HL-60 (cell line): ENCODE measurements at regions not wholly inside any gene's neighbourhood (a gene's known extent, or its start where the extent isn't known, plus 50 kb on each side); places are given as distances from the start of the nearest gene placed in this dataset.

Source experiments
- DNase-seq, 2 experiments: peaks; one replicate each; pipeline ENCODE4 v3.0.0-alpha.2; 2010 to 2020; ENCODE audit warnings: low read depth in 1 of 2, low spot score in 1 of 2
- H3K27ac ChIP-seq: fragments of 250-450 bp; sonication (Bioruptor Pico); replicated peaks from 2 replicates; pipeline ENCODE4 v1.5.1; 2020; ENCODE audit warnings: mild to moderate bottlenecking, moderate library complexity
- H3K27me3 ChIP-seq: fragments of 250-450 bp; sonication (Bioruptor Pico); 2 replicates; pipeline ENCODE4 v1.5.1; 2021; ENCODE audit warnings: mild to moderate bottlenecking, moderate library complexity; ENCODE audit not compliant: insufficient read depth, poor library complexity, severe bottlenecking
- H3K4me3 ChIP-seq: replicated peaks from 2 replicates; pipeline ENCODE4 v1.5.1; 2011; ENCODE audit warnings: mild to moderate bottlenecking, control low read depth, low read length; ENCODE audit not compliant: insufficient read depth
- CTCF ChIP-seq: IDR thresholded peaks from one replicate; pipeline ENCODE4 v1.5.1; 2011; ENCODE audit warnings: low read length, control low read depth, inconsistent platforms; ENCODE audit not compliant: insufficient read depth
- GABPA ChIP-seq: IDR thresholded peaks from 2 replicates; pipeline ENCODE4 v1.6.1; 2012; ENCODE audit warnings: low read depth
- POLR2AphosphoS5 ChIP-seq: IDR thresholded peaks from 2 replicates; pipeline ENCODE4 v1.6.1; 2012; ENCODE audit warnings: low read depth
- REST ChIP-seq: IDR thresholded peaks from 2 replicates; pipeline ENCODE4 v1.6.1; 2012; ENCODE audit warnings: low read depth; ENCODE audit not compliant: insufficient replicate concordance
- SPI1 ChIP-seq: IDR thresholded peaks from 2 replicates; pipeline ENCODE4 v1.6.1; 2012; ENCODE audit warnings: low read depth, mild to moderate bottlenecking, borderline replicate concordance

- TF ChIP-seq GABPA (no peak), SPI1 (no peak), REST (no peak), CTCF (no peak), POLR2AphosphoS5 (no peak)
Measured at GRCh38 chr2:209044307-209044706, 379.5 kb upstream of the MAP2 start.

GRCh38 chr2:209046163-209046562 is 377.7 kb upstream of the MAP2 start:
- no peak for DNase-seq
- Histone ChIP-seq H3K4me3 (no peak overlapping the region), H3K27me3 (no peaks in the 10 kb centered on the region), H3K27ac (no peak overlapping the region)
- TF ChIP-seq REST (no peak), GABPA (no peak), CTCF (no peak), SPI1 (no peak), POLR2AphosphoS5 (no peak)

More at GRCh38 chr2:209044307-209044706, 379.5 kb upstream of the MAP2 start:
- H3K27ac ChIP-seq = no peak overlapping the region
- DNase-seq = no peak
- H3K27me3 ChIP-seq = no peaks in the 10 kb centered on the region
- H3K4me3 ChIP-seq = no peak overlapping the region

GRCh38 chr2:209049608-209050007 is 374.2 kb upstream of the MAP2 start:
- Histone ChIP-seq H3K4me3 (no peak overlapping the region), H3K27me3 (no peaks in the 10 kb centered on the region), H3K27ac (no peak overlapping the region)
- no peak for DNase-seq
- no peak for TF ChIP-seq SPI1

GRCh38 chr2:209062210-209062609 is 361.6 kb upstream of the MAP2 start:
- no peak for DNase-seq

More at GRCh38 chr2:209062210-209062609, 361.6 kb upstream of the MAP2 start:
- Histone ChIP-seq H3K27me3 (no peaks in the 10 kb centered on the region), H3K27ac (no peak overlapping the region), H3K4me3 (no peak overlapping the region)
- TF ChIP-seq REST (no peak), POLR2AphosphoS5 (no peak), SPI1 (no peak), GABPA (no peak), CTCF (no peak)
